ENCODE measurements at regions not wholly inside any gene's neighbourhood (a gene's known extent, or its start where the extent isn't known, plus 50 kb on each side); places are given as distances from the start of the nearest gene placed in this dataset.

DNA sequence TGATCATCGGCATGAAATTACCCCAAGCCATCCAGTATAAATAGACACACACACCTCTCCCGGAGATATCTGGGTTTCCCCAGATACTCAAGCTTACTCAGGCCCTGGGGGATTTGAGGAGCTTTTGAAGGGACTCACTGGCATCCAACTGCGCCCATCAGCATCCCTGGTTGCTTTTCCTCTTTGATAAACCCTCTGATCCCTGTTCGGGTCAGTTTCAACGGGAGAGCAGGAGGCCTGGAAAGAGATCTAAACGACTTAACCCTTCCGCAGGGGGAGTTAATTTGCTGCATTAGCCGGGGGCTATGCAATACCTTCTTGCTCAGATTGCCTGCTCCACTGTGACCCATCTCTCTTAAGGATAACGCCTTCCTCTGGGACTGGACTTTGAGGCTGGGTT is 76.6 kb downstream of the MAF start (continued):
- TF ChIP-seq, protein P1, sequence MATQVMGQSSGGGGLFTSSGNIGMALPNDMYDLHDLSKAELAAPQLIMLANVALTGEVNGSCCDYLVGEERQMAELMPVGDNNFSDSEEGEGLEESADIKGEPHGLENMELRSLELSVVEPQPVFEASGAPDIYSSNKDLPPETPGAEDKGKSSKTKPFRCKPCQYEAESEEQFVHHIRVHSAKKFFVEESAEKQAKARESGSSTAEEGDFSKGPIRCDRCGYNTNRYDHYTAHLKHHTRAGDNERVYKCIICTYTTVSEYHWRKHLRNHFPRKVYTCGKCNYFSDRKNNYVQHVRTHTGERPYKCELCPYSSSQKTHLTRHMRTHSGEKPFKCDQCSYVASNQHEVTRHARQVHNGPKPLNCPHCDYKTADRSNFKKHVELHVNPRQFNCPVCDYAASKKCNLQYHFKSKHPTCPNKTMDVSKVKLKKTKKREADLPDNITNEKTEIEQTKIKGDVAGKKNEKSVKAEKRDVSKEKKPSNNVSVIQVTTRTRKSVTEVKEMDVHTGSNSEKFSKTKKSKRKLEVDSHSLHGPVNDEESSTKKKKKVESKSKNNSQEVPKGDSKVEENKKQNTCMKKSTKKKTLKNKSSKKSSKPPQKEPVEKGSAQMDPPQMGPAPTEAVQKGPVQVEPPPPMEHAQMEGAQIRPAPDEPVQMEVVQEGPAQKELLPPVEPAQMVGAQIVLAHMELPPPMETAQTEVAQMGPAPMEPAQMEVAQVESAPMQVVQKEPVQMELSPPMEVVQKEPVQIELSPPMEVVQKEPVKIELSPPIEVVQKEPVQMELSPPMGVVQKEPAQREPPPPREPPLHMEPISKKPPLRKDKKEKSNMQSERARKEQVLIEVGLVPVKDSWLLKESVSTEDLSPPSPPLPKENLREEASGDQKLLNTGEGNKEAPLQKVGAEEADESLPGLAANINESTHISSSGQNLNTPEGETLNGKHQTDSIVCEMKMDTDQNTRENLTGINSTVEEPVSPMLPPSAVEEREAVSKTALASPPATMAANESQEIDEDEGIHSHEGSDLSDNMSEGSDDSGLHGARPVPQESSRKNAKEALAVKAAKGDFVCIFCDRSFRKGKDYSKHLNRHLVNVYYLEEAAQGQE (IDR thresholded peaks at IDR 0.05; ENCODE audit: low read depth, low read length) = no peak
- TF ChIP-seq CHD2 (IDR thresholded peaks at IDR 0.05; ENCODE audit: low read length, partially characterized antibody) = no peak

DNA sequence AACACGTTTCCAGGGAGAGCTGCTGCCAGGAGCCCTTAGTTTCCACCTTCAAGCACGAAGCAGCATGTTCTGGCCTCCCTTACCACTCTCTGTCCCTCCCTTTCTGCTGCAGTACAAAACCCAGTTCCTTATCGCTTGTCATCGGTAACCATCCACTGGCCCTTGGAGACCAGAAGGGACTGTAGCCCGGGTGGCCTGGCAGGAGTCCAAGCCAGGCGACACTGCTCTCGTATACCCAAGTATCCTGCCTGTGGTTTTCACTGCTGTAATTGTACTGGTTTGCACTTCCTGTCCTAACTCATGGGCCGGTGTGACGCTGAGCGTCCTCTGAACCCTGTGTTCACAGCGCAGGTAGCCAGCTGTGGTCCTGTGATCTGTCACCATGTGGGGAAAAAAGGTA is 81.1 kb downstream of the MAF start:
- Histone ChIP-seq H4K20me1 (ENCODE audit: insufficient read depth) (no peaks in the 10 kb centered on the region), H3K27ac (ENCODE audit: low read depth in 2 of 2, low read length in 1 of 2) (no peak overlapping the region), H3K4me2 (no peak overlapping the region), H3K27me3 (ENCODE audit: insufficient read depth) (no peaks in the 10 kb centered on the region), H3K4me3 (ENCODE audit: low read depth in 2 of 2, low read length in 1 of 2) (no peak overlapping the region), H3K79me2 (ENCODE audit: insufficient read depth) (no peaks in the 10 kb centered on the region), H3K9me3 (no peaks in the 10 kb centered on the region), H3F3A (replicated peaks; ENCODE audit: insufficient read depth) (no peaks in the 10 kb centered on the region), H3K9me2 (no peaks in the 10 kb centered on the region), H2AFZ (ENCODE audit: low read depth) (no peak overlapping the region), H3K36me3 (replicated peaks in 1 of 2; ENCODE audit: control insufficient read depth in 1 of 2, insufficient read depth in 2 of 2, low read length in 1 of 2) (no peaks in the 10 kb centered on the region), H3K4me1 (ENCODE audit: control insufficient read depth in 1 of 2, insufficient read depth in 2 of 2, low read depth in 1 of 2, low read length in 1 of 2) (peaks cover 0 to 10% of the 10 kb centered on the region in 2 experiments; a peak in 2 of 4 replicates), H3K9ac (no peak overlapping the region)
- WGBS (ENCODE audit: low lambda C conversion rate) = 0% methylated on average over 5 of the region's 11 CpGs
- POLR2A ChIA-PET = no interaction called here
- DNase-seq = peak; percentile 73
- TF ChIP-seq GATA2 (CRISPR knock-in tag; IDR thresholded peaks at IDR 0.05) = peak; percentile 83
- no peak; the same call in 1 of the 2 replicates for TF ChIP-seq FOXJ3 (CRISPR knock-in tag; IDR thresholded peaks at IDR 0.05)
- TF ChIP-seq FOXM1 (IDR thresholded peaks at IDR 0.05; ENCODE audit: low read depth) = no peak
- no peak for TF ChIP-seq RCOR1 (IDR thresholded peaks at IDR 0.05; ENCODE audit: low read length)
- TF ChIP-seq GABPA (IDR thresholded peaks at IDR 0.05; ENCODE audit: low read depth) = no peak
- CTCF ChIA-PET = interaction anchor here (1.2 kb wide), 1 partner anchor 82 kb away, joined by 5 read pairs; no protein-coding TSS in a partner anchor

DNA sequence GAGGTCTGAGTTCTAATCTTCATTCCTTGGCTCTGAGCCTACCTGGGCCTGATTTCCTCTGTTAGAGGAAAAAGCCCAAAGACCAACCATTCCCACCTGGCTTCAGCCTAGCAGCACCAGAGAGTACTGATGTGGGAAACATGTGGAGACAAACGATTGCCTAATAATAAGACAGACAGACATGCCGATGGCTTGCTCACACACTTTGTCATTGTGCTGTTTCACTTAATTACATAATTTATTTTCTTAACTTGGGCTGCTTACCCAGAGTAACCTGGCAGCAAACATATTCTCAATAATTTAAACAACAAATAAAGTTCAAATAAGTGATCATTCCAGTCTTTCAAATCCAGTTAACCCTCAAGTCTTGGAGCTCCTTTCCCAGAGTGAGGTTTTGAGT is 83.4 kb downstream of the MAF start:
- H2AFZ ChIP-seq (ENCODE audit: low read depth) = no peak overlapping the region
- H3K79me2 ChIP-seq (ENCODE audit: insufficient read depth) = no peaks in the 10 kb centered on the region
- DNase-seq = no peak
- ChIA-PET CTCF (interaction anchor here (1.1 kb wide), 1 partner anchor 34 kb away, joined by 3 read pairs; no protein-coding TSS in a partner anchor), POLR2A (no interaction called here)
- no peaks in the 10 kb centered on the region for H4K20me1 ChIP-seq (ENCODE audit: insufficient read depth)
- no peak overlapping the region for H3K9ac ChIP-seq
- no peak overlapping the region for H3K27ac ChIP-seq (ENCODE audit: low read depth in 2 of 2, low read length in 1 of 2)
- no peak overlapping the region for H3K4me2 ChIP-seq
- peaks cover 0 to 10% of the 10 kb centered on the region in 2 experiments; a peak in 2 of 4 replicates for H3K4me1 ChIP-seq (ENCODE audit: control insufficient read depth in 1 of 2, insufficient read depth in 2 of 2, low read depth in 1 of 2, low read length in 1 of 2)
- H3K9me2 ChIP-seq = no peaks in the 10 kb centered on the region
- H3K9me3 ChIP-seq = no peaks in the 10 kb centered on the region
- H3K4me3 ChIP-seq (ENCODE audit: low read depth in 2 of 2, low read length in 1 of 2) = no peak overlapping the region
- H3K36me3 ChIP-seq (replicated peaks in 1 of 2; ENCODE audit: control insufficient read depth in 1 of 2, insufficient read depth in 2 of 2, low read length in 1 of 2) = no peaks in the 10 kb centered on the region
- WGBS (ENCODE audit: low lambda C conversion rate) = 18% methylated on average over 2 of the region's 2 CpGs
- H3F3A ChIP-seq (replicated peaks; ENCODE audit: insufficient read depth) = no peaks in the 10 kb centered on the region
- H3K27me3 ChIP-seq (ENCODE audit: insufficient read depth) = no peaks in the 10 kb centered on the region
- no peak for TF ChIP-seq CHD2 (IDR thresholded peaks at IDR 0.05; ENCODE audit: low read length, partially characterized antibody)
- TF ChIP-seq RCOR1 (IDR thresholded peaks at IDR 0.05; ENCODE audit: low read length) = no peak
- TF ChIP-seq JUND (IDR thresholded peaks at IDR 0.05) = no peak
- TF ChIP-seq, protein P2, sequence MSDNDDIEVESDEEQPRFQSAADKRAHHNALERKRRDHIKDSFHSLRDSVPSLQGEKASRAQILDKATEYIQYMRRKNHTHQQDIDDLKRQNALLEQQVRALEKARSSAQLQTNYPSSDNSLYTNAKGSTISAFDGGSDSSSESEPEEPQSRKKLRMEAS (IDR thresholded peaks at IDR 0.05; ENCODE audit: low read depth) = no peak
- no peak for TF ChIP-seq TAF1 (IDR thresholded peaks at IDR 0.05; ENCODE audit: borderline replicate concordance, low read depth, low read length)
- TF ChIP-seq NFIC (IDR thresholded peaks at IDR 0.05; ENCODE audit: borderline replicate concordance) = no peak
- TF ChIP-seq FOSL2 (IDR thresholded peaks at IDR 0.05; ENCODE audit: borderline replicate concordance, low read depth) = no peak
- TF ChIP-seq, protein P3, sequence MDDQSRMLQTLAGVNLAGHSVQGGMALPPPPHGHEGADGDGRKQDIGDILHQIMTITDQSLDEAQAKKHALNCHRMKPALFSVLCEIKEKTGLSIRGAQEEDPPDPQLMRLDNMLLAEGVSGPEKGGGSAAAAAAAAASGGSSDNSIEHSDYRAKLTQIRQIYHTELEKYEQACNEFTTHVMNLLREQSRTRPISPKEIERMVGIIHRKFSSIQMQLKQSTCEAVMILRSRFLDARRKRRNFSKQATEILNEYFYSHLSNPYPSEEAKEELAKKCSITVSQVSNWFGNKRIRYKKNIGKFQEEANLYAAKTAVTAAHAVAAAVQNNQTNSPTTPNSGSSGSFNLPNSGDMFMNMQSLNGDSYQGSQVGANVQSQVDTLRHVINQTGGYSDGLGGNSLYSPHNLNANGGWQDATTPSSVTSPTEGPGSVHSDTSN (IDR thresholded peaks at IDR 0.05) = no peak
- no peak for TF ChIP-seq RFX5 (IDR thresholded peaks at IDR 0.05; ENCODE audit: low read length)
- no peak for TF ChIP-seq GABPA (IDR thresholded peaks at IDR 0.05; ENCODE audit: low read depth)
- TF ChIP-seq TCF12 (IDR thresholded peaks at IDR 0.05) = no peak
- no peak for TF ChIP-seq FOXM1 (IDR thresholded peaks at IDR 0.05; ENCODE audit: low read depth)
- TF ChIP-seq, protein P4, sequence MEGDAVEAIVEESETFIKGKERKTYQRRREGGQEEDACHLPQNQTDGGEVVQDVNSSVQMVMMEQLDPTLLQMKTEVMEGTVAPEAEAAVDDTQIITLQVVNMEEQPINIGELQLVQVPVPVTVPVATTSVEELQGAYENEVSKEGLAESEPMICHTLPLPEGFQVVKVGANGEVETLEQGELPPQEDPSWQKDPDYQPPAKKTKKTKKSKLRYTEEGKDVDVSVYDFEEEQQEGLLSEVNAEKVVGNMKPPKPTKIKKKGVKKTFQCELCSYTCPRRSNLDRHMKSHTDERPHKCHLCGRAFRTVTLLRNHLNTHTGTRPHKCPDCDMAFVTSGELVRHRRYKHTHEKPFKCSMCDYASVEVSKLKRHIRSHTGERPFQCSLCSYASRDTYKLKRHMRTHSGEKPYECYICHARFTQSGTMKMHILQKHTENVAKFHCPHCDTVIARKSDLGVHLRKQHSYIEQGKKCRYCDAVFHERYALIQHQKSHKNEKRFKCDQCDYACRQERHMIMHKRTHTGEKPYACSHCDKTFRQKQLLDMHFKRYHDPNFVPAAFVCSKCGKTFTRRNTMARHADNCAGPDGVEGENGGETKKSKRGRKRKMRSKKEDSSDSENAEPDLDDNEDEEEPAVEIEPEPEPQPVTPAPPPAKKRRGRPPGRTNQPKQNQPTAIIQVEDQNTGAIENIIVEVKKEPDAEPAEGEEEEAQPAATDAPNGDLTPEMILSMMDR (IDR thresholded peaks at IDR 0.05) = no peak
- TF ChIP-seq FOXJ3 (CRISPR knock-in tag; IDR thresholded peaks at IDR 0.05) = no peak

Measured in SK-N-SH (cell line).